ENCODE measurements at regions not wholly inside any gene's neighbourhood (a gene's known extent, or its start where the extent isn't known, plus 50 kb on each side); places are given as distances from the start of the nearest gene placed in this dataset.
"Not testable (repeated sequence)": the region's sequence is repeated elsewhere in the genome, so short reads cannot be mapped to it uniquely, and the experiment has no call there.

DNA sequence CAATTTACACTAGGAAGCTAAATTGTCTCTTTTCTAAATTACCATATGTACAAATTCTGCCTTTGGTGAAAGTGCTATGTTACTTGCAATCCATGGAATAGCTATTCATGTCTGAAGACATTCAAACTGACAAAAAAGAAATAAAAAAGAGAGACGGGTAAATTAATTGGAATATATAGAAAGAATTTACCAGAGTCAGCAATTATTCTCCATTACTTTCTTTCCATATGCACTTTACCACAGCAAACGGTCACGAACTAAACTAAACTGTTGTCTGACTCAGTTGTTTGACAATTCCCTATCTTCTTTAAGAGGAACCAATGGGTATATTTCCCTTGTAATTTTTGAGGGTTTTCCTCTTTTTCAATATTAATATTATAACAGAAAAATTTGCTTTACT, 85.7 kb downstream of the HOXA1 start:
- Histone ChIP-seq H3K4me1 (ENCODE audit: control insufficient read depth, insufficient read depth, low read length) (no peaks in the 10 kb centered on the region), H3K27ac (ENCODE audit: low read length) (no peak overlapping the region), H3K4me3 (ENCODE audit: low read depth in 2 of 2, low read length in 2 of 2) (no peak overlapping the region), H3K27me3 (ENCODE audit: control insufficient read depth, insufficient read depth, low read length) (no peaks in the 10 kb centered on the region), H3K9me3 (ENCODE audit: control insufficient read depth, insufficient read depth, low read depth, low read length) (0 out of 2 replicates have a peak, but pooled peaks cover 2% of the 10 kb centered on the region), H3K36me3 (ENCODE audit: control insufficient read depth, insufficient read depth, low read length) (no peaks in the 10 kb centered on the region)
- in situ Hi-C loops (cut with HindIII; ENCODE audit: low pct_unique_long_range_greater_than_20kb, low sequenced_read_pairs): no loop called here
- no TSS peak for BruUV-seq (replicated peaks)
- ATAC-seq (no peak), DNase-seq (ENCODE audit: low read depth, low spot score) (no peak)
- CTCF ChIA-PET: no interaction called here
- TF ChIP-seq, protein P1, sequence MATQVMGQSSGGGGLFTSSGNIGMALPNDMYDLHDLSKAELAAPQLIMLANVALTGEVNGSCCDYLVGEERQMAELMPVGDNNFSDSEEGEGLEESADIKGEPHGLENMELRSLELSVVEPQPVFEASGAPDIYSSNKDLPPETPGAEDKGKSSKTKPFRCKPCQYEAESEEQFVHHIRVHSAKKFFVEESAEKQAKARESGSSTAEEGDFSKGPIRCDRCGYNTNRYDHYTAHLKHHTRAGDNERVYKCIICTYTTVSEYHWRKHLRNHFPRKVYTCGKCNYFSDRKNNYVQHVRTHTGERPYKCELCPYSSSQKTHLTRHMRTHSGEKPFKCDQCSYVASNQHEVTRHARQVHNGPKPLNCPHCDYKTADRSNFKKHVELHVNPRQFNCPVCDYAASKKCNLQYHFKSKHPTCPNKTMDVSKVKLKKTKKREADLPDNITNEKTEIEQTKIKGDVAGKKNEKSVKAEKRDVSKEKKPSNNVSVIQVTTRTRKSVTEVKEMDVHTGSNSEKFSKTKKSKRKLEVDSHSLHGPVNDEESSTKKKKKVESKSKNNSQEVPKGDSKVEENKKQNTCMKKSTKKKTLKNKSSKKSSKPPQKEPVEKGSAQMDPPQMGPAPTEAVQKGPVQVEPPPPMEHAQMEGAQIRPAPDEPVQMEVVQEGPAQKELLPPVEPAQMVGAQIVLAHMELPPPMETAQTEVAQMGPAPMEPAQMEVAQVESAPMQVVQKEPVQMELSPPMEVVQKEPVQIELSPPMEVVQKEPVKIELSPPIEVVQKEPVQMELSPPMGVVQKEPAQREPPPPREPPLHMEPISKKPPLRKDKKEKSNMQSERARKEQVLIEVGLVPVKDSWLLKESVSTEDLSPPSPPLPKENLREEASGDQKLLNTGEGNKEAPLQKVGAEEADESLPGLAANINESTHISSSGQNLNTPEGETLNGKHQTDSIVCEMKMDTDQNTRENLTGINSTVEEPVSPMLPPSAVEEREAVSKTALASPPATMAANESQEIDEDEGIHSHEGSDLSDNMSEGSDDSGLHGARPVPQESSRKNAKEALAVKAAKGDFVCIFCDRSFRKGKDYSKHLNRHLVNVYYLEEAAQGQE (IDR thresholded peaks at IDR 0.05; ENCODE audit: insufficient read depth in 1 of 2, low read depth in 2 of 2, low read length in 1 of 2): no peak
- TF ChIP-seq, protein P2, sequence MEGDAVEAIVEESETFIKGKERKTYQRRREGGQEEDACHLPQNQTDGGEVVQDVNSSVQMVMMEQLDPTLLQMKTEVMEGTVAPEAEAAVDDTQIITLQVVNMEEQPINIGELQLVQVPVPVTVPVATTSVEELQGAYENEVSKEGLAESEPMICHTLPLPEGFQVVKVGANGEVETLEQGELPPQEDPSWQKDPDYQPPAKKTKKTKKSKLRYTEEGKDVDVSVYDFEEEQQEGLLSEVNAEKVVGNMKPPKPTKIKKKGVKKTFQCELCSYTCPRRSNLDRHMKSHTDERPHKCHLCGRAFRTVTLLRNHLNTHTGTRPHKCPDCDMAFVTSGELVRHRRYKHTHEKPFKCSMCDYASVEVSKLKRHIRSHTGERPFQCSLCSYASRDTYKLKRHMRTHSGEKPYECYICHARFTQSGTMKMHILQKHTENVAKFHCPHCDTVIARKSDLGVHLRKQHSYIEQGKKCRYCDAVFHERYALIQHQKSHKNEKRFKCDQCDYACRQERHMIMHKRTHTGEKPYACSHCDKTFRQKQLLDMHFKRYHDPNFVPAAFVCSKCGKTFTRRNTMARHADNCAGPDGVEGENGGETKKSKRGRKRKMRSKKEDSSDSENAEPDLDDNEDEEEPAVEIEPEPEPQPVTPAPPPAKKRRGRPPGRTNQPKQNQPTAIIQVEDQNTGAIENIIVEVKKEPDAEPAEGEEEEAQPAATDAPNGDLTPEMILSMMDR (IDR thresholded peaks at IDR 0.05): no peak
- TF ChIP-seq TCF7L2 (IDR thresholded peaks at IDR 0.05; ENCODE audit: low read depth, low read length): no peak
- no peak for TF ChIP-seq POLR2AphosphoS5 (IDR thresholded peaks at IDR 0.05; ENCODE audit: low read depth, low read length)
- TF ChIP-seq SIN3A (IDR thresholded peaks at IDR 0.05; ENCODE audit: borderline replicate concordance, insufficient read depth, low read depth, low read length): no peak
- POLR2A ChIA-PET: no interaction called here
- intact Hi-C loops (cut with micrococcal nuclease; ENCODE audit: unreplicated experiment): no loop called here

DNA sequence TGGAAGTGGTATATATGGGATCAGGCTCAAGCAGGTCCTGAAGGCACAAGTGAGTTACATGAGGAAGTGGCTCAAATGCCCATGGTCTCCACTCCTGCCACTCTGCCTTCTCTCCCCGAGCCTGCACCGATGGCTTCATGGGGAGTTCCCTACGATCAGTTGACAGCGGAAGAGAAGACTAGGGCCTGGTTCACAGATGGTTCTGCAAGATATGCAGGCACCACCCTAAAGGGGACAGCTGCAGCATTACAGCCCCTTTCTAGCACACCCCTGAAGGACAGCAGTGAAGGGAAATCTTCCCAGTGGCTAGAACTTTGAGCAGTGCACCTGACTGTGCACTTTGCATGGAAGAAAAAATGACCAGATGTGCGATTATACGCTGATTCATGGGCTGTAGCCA, 95.3 kb downstream of the HOXA1 start:
- DNase-seq (ENCODE audit: low read depth, low spot score): no peak
- Histone ChIP-seq H3K4me1 (ENCODE audit: control insufficient read depth, insufficient read depth, low read length) (no peaks in the 10 kb centered on the region), H3K36me3 (ENCODE audit: control insufficient read depth, insufficient read depth, low read length) (no peaks in the 10 kb centered on the region), H3K4me3 (ENCODE audit: low read depth in 2 of 2, low read length in 2 of 2) (no peak overlapping the region), H3K27me3 (ENCODE audit: control insufficient read depth, insufficient read depth, low read length) (no peaks in the 10 kb centered on the region), H3K9me3 (ENCODE audit: control insufficient read depth, insufficient read depth, low read depth, low read length) (no peaks in the 10 kb centered on the region; the same call in 1 of the 2 replicates), H3K27ac (ENCODE audit: low read length) (no peak overlapping the region)
- in situ Hi-C loops (cut with HindIII; ENCODE audit: low pct_unique_long_range_greater_than_20kb, low sequenced_read_pairs): no loop called here
- TF ChIP-seq, protein P2 (IDR thresholded peaks at IDR 0.05): no peak
- TF ChIP-seq POLR2AphosphoS5 (IDR thresholded peaks at IDR 0.05; ENCODE audit: low read depth, low read length): no peak
- BruUV-seq (replicated peaks): no TSS peak
- CTCF ChIA-PET: no interaction called here
- POLR2A ChIA-PET: no interaction called here
- intact Hi-C loops (cut with micrococcal nuclease; ENCODE audit: unreplicated experiment): no loop called here
- ATAC-seq: no peak

DNA sequence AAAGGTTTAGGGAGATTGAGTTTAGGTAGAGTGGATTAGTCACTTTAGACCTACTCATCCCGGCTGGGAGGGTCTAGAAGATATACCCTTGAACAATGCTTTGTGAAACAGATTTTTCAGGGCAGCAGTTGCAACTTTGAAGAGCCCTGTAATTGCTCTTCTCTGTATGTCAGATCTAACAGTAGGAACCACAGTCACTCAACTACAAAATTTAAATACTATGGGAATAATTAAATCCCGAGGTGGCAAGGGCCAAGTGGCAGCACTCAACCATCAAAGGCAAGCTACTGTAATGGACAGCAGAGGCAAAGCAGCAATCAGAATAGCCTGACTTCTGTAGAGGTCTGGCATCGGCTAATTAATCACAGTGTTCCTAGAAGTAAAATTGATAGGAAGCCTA, 97.5 kb downstream of the HOXA1 start:
- H3K27ac ChIP-seq (ENCODE audit: low read length); H3K9me3 ChIP-seq (ENCODE audit: control insufficient read depth, insufficient read depth, low read depth, low read length); intact Hi-C loops (cut with micrococcal nuclease; ENCODE audit: unreplicated experiment); H3K4me3 ChIP-seq (ENCODE audit: low read depth in 2 of 2, low read length in 2 of 2); H3K4me1 ChIP-seq (ENCODE audit: control insufficient read depth, insufficient read depth, low read length); CTCF ChIA-PET; H3K36me3 ChIP-seq (ENCODE audit: control insufficient read depth, insufficient read depth, low read length); ATAC-seq; POLR2A ChIA-PET; H3K27me3 ChIP-seq (ENCODE audit: control insufficient read depth, insufficient read depth, low read length); DNase-seq (ENCODE audit: low read depth, low spot score); in situ Hi-C loops (cut with HindIII; ENCODE audit: low pct_unique_long_range_greater_than_20kb, low sequenced_read_pairs); BruUV-seq (replicated peaks): not testable (repeated sequence)

All from Panc1 (cell line).